A673 (cell line): ENCODE measurements at regions not wholly inside any gene's neighbourhood (a gene's known extent, or its start where the extent isn't known, plus 50 kb on each side); places are given as distances from the start of the nearest gene placed in this dataset.

Source experiments
- BruUV-seq: library from RNA; stranded (reverse); fragments of 400-500 nt; replicated peaks from 2 replicates; lab custom pipeline; 2021; lab: Mats Ljungman, UMichigan
- CTCF ChIA-PET: fragments of 300-600 bp; sonication (Branson Sonifier 250); formaldehyde crosslinking; loops from one replicate; lab custom pipeline; 2022; ENCODE audit warnings: antibody characterized with exemption; lab: Charles Lee
- POLR2A ChIA-PET: fragments of 300-600 bp; sonication (Branson Sonifier 250); formaldehyde crosslinking; loops from one replicate; lab custom pipeline; 2022; ENCODE audit warnings: antibody characterized with exemption; ENCODE audit not compliant: low non-redundant PET; lab: Charles Lee
- DNase-seq: peaks from one replicate; pipeline ENCODE4 v3.0.0-alpha.2; 2015; ENCODE audit warnings: low spot score
- H3K27ac ChIP-seq: fragments of 200-600 bp; sonication (generic); 2 replicates; pipeline ENCODE4 v1.5.1; 2016; ENCODE audit warnings: mixed run types, low read depth, mild to moderate bottlenecking, mixed read lengths, antibody characterized with exemption, low read length; ENCODE audit not compliant: poor library complexity, severe bottlenecking
- H3K27me3 ChIP-seq: fragments of 200-600 bp; sonication (generic); replicated peaks from 2 replicates; pipeline ENCODE4 v1.6.1; 2017; ENCODE audit warnings: mixed run types, low read depth, mild to moderate bottlenecking, mixed read lengths, antibody characterized with exemption, low read length; ENCODE audit not compliant: insufficient read depth, poor library complexity
- H3K36me3 ChIP-seq: fragments of 200-600 bp; sonication (generic); 2 replicates; pipeline ENCODE4 v1.6.1; 2016; ENCODE audit warnings: mixed run types, mild to moderate bottlenecking, mixed read lengths, antibody characterized with exemption, low read length; ENCODE audit not compliant: insufficient read depth, poor library complexity, severe bottlenecking
- H3K4me1 ChIP-seq: fragments of 200-600 bp; sonication (generic); 2 replicates; pipeline ENCODE4 v1.6.1; 2017; ENCODE audit warnings: mixed run types, mild to moderate bottlenecking, mixed read lengths, antibody characterized with exemption, low read length; ENCODE audit not compliant: insufficient read depth, poor library complexity, severe bottlenecking
- H3K4me3 ChIP-seq: fragments of 200-600 bp; sonication (generic); 2 replicates; pipeline ENCODE4 v1.5.1; 2016; ENCODE audit warnings: low read depth, mixed run types, mild to moderate bottlenecking, mixed read lengths, low read length; ENCODE audit not compliant: poor library complexity, severe bottlenecking
- H3K9me3 ChIP-seq: fragments of 200-600 bp; sonication (generic); 2 replicates; pipeline ENCODE4 v1.6.1; 2016; ENCODE audit warnings: mixed run types, low read depth, mild to moderate bottlenecking, mixed read lengths, antibody characterized with exemption, low read length; ENCODE audit not compliant: poor library complexity, severe bottlenecking
- EZH2 ChIP-seq: fragments of 200-600 bp; sonication (generic); IDR thresholded peaks from 2 replicates; pipeline ENCODE4 v1.6.1; 2017; ENCODE audit warnings: borderline replicate concordance, low read depth, mild to moderate bottlenecking, mixed read lengths, antibody characterized with exemption, low read length; ENCODE audit not compliant: poor library complexity, severe bottlenecking
- intact Hi-C: fragments of 100-400 bp; cut with micrococcal nuclease; formaldehyde crosslinking; loops from one replicate; pipeline ENCODE4 v1.10.0; 2022; ENCODE audit not compliant: unreplicated experiment
- TF ChIP-seq, protein P1 (sequence below): fragments of 300-800, 200-600 bp; sonication (generic); conservative IDR thresholded peaks from 2 replicates; pipeline ENCODE4 v1.5.1; 2017; ENCODE audit warnings: low read depth, mild to moderate bottlenecking, antibody characterized with exemption, low read length, moderate library complexity, mixed read lengths

DNA sequence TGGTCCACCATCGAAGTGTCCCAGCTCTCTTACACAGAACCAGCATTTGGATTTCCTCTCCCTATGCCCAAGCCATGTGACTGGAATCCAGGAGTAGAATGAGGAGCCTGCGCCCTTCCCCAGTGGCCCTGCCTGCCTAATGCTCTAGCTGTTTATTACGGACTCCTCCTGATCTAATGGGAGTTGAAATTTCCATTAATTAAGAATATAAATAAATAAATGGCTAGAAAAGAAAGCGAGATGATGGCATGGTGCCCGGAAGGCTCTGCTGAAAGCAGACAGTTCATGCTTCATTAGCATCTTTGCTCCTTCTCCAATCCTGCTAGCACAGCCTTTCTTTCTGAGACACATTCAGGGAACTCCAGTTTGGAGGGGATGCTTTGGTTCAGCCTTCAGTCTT, 216.2 kb downstream of the SEC16B start:
- ChIA-PET CTCF (no interaction called here), POLR2A (no interaction called here)
- intact Hi-C loops: no loop called here
- TF ChIP-seq EZH2: no peak
- TF ChIP-seq, protein P1, sequence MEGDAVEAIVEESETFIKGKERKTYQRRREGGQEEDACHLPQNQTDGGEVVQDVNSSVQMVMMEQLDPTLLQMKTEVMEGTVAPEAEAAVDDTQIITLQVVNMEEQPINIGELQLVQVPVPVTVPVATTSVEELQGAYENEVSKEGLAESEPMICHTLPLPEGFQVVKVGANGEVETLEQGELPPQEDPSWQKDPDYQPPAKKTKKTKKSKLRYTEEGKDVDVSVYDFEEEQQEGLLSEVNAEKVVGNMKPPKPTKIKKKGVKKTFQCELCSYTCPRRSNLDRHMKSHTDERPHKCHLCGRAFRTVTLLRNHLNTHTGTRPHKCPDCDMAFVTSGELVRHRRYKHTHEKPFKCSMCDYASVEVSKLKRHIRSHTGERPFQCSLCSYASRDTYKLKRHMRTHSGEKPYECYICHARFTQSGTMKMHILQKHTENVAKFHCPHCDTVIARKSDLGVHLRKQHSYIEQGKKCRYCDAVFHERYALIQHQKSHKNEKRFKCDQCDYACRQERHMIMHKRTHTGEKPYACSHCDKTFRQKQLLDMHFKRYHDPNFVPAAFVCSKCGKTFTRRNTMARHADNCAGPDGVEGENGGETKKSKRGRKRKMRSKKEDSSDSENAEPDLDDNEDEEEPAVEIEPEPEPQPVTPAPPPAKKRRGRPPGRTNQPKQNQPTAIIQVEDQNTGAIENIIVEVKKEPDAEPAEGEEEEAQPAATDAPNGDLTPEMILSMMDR: no peak
- BruUV-seq: no TSS peak
- Histone ChIP-seq H3K27me3 (no peaks in the 10 kb centered on the region), H3K27ac (peak overlapping the region; percentile 39), H3K4me3 (no peak overlapping the region), H3K4me1 (peaks cover 31% of the 10 kb centered on the region), H3K36me3 (no peaks in the 10 kb centered on the region), H3K9me3 (no peaks in the 10 kb centered on the region)
- peak; percentile 86 for DNase-seq

DNA sequence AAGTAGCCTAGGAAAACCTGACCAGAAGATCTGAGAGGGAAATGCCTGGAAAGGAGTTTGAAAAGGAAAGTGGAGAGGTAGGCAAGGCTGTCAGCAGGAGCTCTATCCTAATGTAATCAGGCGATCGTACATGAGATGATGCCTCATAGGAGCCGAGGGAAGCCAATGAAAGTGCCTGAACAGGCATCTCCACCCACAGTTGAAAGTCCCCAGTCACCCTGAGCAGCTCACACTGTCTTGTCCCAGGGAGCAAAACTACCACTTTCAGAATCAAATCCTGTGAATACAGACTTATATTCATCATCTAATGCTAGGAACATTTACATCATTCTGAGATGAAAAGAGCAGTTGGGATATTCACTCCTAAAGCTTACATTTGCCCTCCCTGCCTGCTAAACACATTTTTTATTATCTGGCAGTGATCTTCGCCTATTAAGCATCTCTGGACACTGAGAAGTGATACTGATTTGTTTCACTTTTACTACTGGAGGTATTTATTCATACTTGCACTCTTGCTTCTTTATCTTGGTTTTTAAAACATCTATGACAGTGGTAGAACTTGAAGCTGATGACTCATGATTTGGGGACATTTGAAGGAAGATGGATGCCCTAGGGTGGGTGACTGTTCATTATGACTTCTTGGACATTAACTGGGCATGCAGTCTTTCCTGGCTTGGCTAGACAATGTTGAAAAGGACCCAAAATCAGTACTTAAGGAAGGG, 221.6 kb downstream of the SEC16B start:
- Histone ChIP-seq H3K27ac (no peak overlapping the region), H3K27me3 (no peaks in the 10 kb centered on the region), H3K36me3 (no peaks in the 10 kb centered on the region), H3K9me3 (no peaks in the 10 kb centered on the region), H3K4me1 (peaks cover 5% of the 10 kb centered on the region), H3K4me3 (no peak overlapping the region)
- TF ChIP-seq EZH2: no peak
- TF ChIP-seq, protein P1: no peak
- CTCF ChIA-PET: no interaction called here
- BruUV-seq: no TSS peak
- POLR2A ChIA-PET: no interaction called here
- intact Hi-C loops: no loop called here
- DNase-seq: no peak

DNA sequence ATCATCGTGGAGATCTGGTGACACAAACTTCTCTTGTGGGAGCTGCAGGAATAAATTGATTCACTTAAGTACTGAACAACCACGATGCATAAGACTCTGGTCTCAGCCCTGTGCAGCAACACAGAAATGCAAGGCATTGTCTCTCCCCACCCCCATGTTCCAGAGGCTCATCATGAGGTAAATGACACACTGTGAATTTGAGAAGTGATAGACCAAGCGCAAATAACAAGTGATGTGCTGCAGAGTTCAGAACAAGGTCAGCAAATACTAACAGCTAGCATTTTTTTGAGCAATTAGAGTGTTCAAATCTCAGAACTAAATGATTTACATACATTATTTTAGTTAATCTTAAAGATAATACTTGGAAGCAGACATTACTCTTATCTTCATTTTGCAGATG, 223.7 kb downstream of the SEC16B start:
- Histone ChIP-seq H3K27me3 (no peaks in the 10 kb centered on the region), H3K4me1 (peaks cover under 1% of the 10 kb centered on the region), H3K9me3 (no peaks in the 10 kb centered on the region), H3K4me3 (no peak overlapping the region), H3K36me3 (no peaks in the 10 kb centered on the region), H3K27ac (no peak overlapping the region)
- ChIA-PET CTCF (no interaction called here), POLR2A (no interaction called here)
- no TSS peak for BruUV-seq
- TF ChIP-seq, protein P1: no peak
- TF ChIP-seq EZH2: no peak
- DNase-seq: no peak
- intact Hi-C loops: no loop called here
